IMR-90 (cell line): ENCODE measurements at regions not wholly inside any gene's neighbourhood (a gene's known extent, or its start where the extent isn't known, plus 50 kb on each side); places are given as distances from the start of the nearest gene placed in this dataset.

Source experiments
- MAFK ChIP-seq: IDR thresholded peaks from 2 replicates; pipeline ENCODE4 v1.6.1; 2012; ENCODE audit warnings: low read depth, low read length, improper control_type of control experiment
- MXI1 ChIP-seq: IDR thresholded peaks from 2 replicates; pipeline ENCODE4 v1.6.1; 2012; ENCODE audit warnings: low read depth, mild to moderate bottlenecking, low read length, moderate library complexity, borderline replicate concordance
- POLR2A ChIP-seq: IDR thresholded peaks from 2 replicates; pipeline ENCODE4 v1.6.1; 2012; ENCODE audit warnings: mild to moderate bottlenecking, low read depth, low read length
- RAD21 ChIP-seq: IDR thresholded peaks from 2 replicates; pipeline ENCODE4 v1.6.1; 2012; ENCODE audit warnings: low read length, improper control_type of control experiment
- SMC3 ChIP-seq: fragments of 150-350 bp; IDR thresholded peaks from 2 replicates; pipeline ENCODE4 v1.6.1; 2016; ENCODE audit warnings: low read depth, mild to moderate bottlenecking, antibody characterized with exemption, low read length, moderate library complexity
- TF ChIP-seq, protein P1 (sequence below): conservative IDR thresholded peaks from 2 replicates; pipeline ENCODE4 v1.5.1; 2012; ENCODE audit warnings: mild to moderate bottlenecking, low read depth, low read length, improper control_type of control experiment
- TF ChIP-seq, protein P2 (sequence below): fragments of 150-350 bp; IDR thresholded peaks from 2 replicates; pipeline ENCODE4 v1.6.1; 2016; ENCODE audit warnings: low read depth, mild to moderate bottlenecking, low read length, moderate library complexity, borderline replicate concordance

DNA sequence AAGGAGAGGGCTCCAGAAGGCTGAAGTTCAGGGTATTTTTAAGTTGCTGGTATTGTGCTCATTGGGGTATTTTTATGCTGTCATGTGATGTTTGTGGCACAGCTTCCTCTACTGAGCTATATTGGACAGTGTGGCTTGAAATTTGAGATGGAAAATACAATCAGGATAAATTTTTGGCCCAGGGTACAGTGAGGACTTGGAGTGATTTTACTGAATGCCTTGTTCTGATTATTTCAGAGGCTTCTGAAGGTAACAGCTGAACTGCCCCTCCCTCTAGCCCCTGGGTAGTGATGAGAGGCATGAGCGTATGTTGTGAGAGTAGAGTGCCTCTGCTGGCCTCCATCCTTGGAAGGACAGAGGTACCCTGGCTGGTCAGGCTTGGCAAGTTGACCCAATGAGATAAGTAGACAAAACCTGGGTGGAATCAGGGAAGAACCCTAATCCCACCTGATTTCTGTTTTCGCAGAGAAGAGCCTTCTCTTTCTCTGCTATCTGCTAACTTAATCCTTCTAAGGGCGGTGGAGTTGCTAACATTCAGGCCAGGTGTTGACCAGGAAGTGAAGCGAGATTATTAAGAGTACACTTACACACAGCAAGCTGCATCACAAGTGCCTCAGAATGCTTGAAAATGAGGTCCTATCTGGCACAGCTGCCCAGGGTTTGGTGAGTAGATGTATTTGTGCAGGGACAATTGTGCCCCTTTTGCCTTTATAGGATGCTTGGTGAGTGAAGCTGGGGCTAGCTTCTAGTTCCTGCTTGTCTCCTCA, 98.1 kb upstream of the CLSTN2 start:
- TF ChIP-seq, protein P1, sequence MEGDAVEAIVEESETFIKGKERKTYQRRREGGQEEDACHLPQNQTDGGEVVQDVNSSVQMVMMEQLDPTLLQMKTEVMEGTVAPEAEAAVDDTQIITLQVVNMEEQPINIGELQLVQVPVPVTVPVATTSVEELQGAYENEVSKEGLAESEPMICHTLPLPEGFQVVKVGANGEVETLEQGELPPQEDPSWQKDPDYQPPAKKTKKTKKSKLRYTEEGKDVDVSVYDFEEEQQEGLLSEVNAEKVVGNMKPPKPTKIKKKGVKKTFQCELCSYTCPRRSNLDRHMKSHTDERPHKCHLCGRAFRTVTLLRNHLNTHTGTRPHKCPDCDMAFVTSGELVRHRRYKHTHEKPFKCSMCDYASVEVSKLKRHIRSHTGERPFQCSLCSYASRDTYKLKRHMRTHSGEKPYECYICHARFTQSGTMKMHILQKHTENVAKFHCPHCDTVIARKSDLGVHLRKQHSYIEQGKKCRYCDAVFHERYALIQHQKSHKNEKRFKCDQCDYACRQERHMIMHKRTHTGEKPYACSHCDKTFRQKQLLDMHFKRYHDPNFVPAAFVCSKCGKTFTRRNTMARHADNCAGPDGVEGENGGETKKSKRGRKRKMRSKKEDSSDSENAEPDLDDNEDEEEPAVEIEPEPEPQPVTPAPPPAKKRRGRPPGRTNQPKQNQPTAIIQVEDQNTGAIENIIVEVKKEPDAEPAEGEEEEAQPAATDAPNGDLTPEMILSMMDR = no peak
- TF ChIP-seq RAD21 = no peak
- TF ChIP-seq POLR2A = no peak
- TF ChIP-seq MAFK = no peak
- no peak for TF ChIP-seq MXI1
- no peak for TF ChIP-seq SMC3
- TF ChIP-seq, protein P2, sequence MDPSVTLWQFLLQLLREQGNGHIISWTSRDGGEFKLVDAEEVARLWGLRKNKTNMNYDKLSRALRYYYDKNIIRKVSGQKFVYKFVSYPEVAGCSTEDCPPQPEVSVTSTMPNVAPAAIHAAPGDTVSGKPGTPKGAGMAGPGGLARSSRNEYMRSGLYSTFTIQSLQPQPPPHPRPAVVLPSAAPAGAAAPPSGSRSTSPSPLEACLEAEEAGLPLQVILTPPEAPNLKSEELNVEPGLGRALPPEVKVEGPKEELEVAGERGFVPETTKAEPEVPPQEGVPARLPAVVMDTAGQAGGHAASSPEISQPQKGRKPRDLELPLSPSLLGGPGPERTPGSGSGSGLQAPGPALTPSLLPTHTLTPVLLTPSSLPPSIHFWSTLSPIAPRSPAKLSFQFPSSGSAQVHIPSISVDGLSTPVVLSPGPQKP = no peak
